HT1080 (cell line): ENCODE measurements at regions not wholly inside any gene's neighbourhood (a gene's known extent, or its start where the extent isn't known, plus 50 kb on each side); places are given as distances from the start of the nearest gene placed in this dataset.
"Not testable (repeated sequence)": the region's sequence is repeated elsewhere in the genome, so short reads cannot be mapped to it uniquely, and the experiment has no call there.

ENCODE experiments used
- DNase-seq: peaks from one replicate; pipeline ENCODE4 v3.0.0-alpha.2; 2015; ENCODE audit warnings: low read depth

GRCh38 chr9:111276431-111277128, 53.4 kb downstream of the OR2K2 start:
- DNase-seq: no peak

- DNase-seq: no peak
Observed at GRCh38 chr9:111274737-111275136, 55.3 kb downstream of the OR2K2 start.

GRCh38 chr9:111272581-111272980, 57.4 kb downstream of the OR2K2 start:
- no peak for DNase-seq

- DNase-seq: no peak
Observed at GRCh38 chr9:111271481-111272080, 58.4 kb downstream of the OR2K2 start.

- no peak for DNase-seq
Observed at GRCh38 chr9:111271047-111271446, 59.0 kb downstream of the OR2K2 start.

- DNase-seq: not testable (repeated sequence)
Observed at GRCh38 chr9:111266024-111266423, 64.0 kb downstream of the OR2K2 start.

- DNase-seq: no peak
Observed at GRCh38 chr9:111263116-111263515, 66.9 kb downstream of the OR2K2 start.

GRCh38 chr9:111258875-111259271, 71.2 kb downstream of the OR2K2 start:
- DNase-seq: no peak

GRCh38 chr9:111258209-111258874, 71.7 kb downstream of the OR2K2 start:
- no peak for DNase-seq

GRCh38 chr9:111253742-111254437, 76.1 kb downstream of the OR2K2 start:
- DNase-seq: no peak

GRCh38 chr9:111250875-111251842, 78.9 kb downstream of the OR2K2 start:
- no peak for DNase-seq

- no peak for DNase-seq
Observed at GRCh38 chr9:111237447-111237846, 92.6 kb downstream of the OR2K2 start.

GRCh38 chr9:111236332-111236731, 93.7 kb downstream of the OR2K2 start:
- DNase-seq: no peak

GRCh38 chr9:111233963-111234362, 96.1 kb downstream of the OR2K2 start:
- no peak for DNase-seq

GRCh38 chr9:111232997-111233790, 96.8 kb downstream of the OR2K2 start:
- DNase-seq: no peak

GRCh38 chr9:111231801-111232580, 98.0 kb downstream of the OR2K2 start:
- DNase-seq: no peak

GRCh38 chr9:111222757-111223156, 107.3 kb downstream of the OR2K2 start:
- DNase-seq: no peak

GRCh38 chr9:111212874-111213273, 117.2 kb downstream of the OR2K2 start:
- DNase-seq: no peak

- DNase-seq: no peak
Observed at GRCh38 chr9:111198936-111199335, 131.1 kb downstream of the OR2K2 start.
